CD4-positive, alpha-beta T cell (primary cell): ENCODE measurements at regions not wholly inside any gene's neighbourhood (a gene's known extent, or its start where the extent isn't known, plus 50 kb on each side); places are given as distances from the start of the nearest gene placed in this dataset.
"Not testable (repeated sequence)": the region's sequence is repeated elsewhere in the genome, so short reads cannot be mapped to it uniquely, and the experiment has no call there.

Source experiments
- ATAC-seq: fragments of 200-7000 bp; cut with Tn5 transposase; one replicate; pipeline ENCODE4 v1.10.0; 2022; ENCODE audit warnings: mild to moderate bottlenecking; ENCODE audit not compliant: poor library complexity
- CTCF ChIA-PET: fragments of 350-600 bp; sonication (Branson Sonifier 250); formaldehyde crosslinking; loops from one replicate; lab custom pipeline; 2021; ENCODE audit warnings: antibody characterized with exemption, inconsistent platforms; lab: Charles Lee
- POLR2A ChIA-PET: fragments of 350-600 bp; sonication (Branson Sonifier 250); formaldehyde crosslinking; loops from one replicate; lab custom pipeline; 2021; ENCODE audit warnings: antibody characterized with exemption, inconsistent platforms; lab: Charles Lee
- DNase-seq, 14 experiments: peaks; one replicate each; pipeline ENCODE4 v3.0.0-alpha.2; 2013 to 2020; ENCODE audit warnings: mixed read lengths in 2 of 14
- H3K27ac ChIP-seq, 2 donors: one replicate each; pipeline versions ENCODE4 v1.5.1 to v1.7.0; 2013; ENCODE audit warnings: low read length in 2 of 2, low read depth in 1 of 2, mild to moderate bottlenecking in 1 of 2
- H3K27me3 ChIP-seq, 2 experiments: 1 replicate in 1 of 2; 2 replicates in 1 of 2; pipeline versions ENCODE4 v1.6.1 to v1.7.0; 2013; ENCODE audit warnings: low read length in 2 of 2, control low read depth in 1 of 2, mild to moderate bottlenecking in 1 of 2, moderate library complexity in 1 of 2; ENCODE audit not compliant: insufficient read depth in 2 of 2, control insufficient read depth in 1 of 2
- H3K36me3 ChIP-seq: one replicate; pipeline ENCODE4 v1.6.1; 2013; ENCODE audit warnings: low read length, control low read depth; ENCODE audit not compliant: insufficient read depth
- H3K4me1 ChIP-seq: one replicate; pipeline ENCODE4 v1.6.1; 2013; ENCODE audit warnings: low read length, control low read depth; ENCODE audit not compliant: insufficient read depth
- H3K4me3 ChIP-seq: one replicate; pipeline ENCODE4 v1.5.1; 2013; ENCODE audit warnings: mild to moderate bottlenecking, low read length, moderate library complexity
- H3K9me3 ChIP-seq, 2 experiments: 1 replicate in 1 of 2; 2 replicates in 1 of 2; pipeline versions ENCODE4 v1.6.1 to v1.7.0; 2013; ENCODE audit warnings: low read length in 2 of 2, mild to moderate bottlenecking in 2 of 2, control low read depth in 1 of 2, moderate library complexity in 1 of 2; ENCODE audit not compliant: control insufficient read depth in 1 of 2, insufficient read depth in 1 of 2
- H3K27ac Mint-ChIP-seq: one replicate; pipeline ENCODE4 v1.8.0; 2020; ENCODE audit warnings: mixed read lengths
- H3K27me3 Mint-ChIP-seq: one replicate; pipeline ENCODE4 v1.8.0; 2021; ENCODE audit warnings: mixed read lengths
- H3K36me3 Mint-ChIP-seq: one replicate; pipeline ENCODE4 v1.8.0; 2021; ENCODE audit warnings: low read depth, mixed read lengths
- H3K4me1 Mint-ChIP-seq: one replicate; pipeline ENCODE4 v1.8.0; 2021; ENCODE audit warnings: low read depth, mixed read lengths
- H3K4me3 Mint-ChIP-seq: one replicate; pipeline ENCODE4 v1.8.0; 2020; ENCODE audit warnings: mild to moderate bottlenecking, mixed read lengths
- H3K9me3 Mint-ChIP-seq: one replicate; pipeline ENCODE4 v1.8.0; 2020; ENCODE audit warnings: mixed read lengths
- CTCF ChIP-seq: fragments of 200-600 bp; IDR thresholded peaks from one replicate; pipeline ENCODE4 v1.8.0; 2022; ENCODE audit warnings: antibody characterized with exemption, mild to moderate bottlenecking
- intact Hi-C, 2 experiments: fragments of 100-400 bp; cut with DNase I in 1 of 2; cut with micrococcal nuclease in 1 of 2; formaldehyde crosslinking; loops; one replicate each; pipeline versions ENCODE4 v1.15.1 to v1.9.0; 2023 to 2025; cut with DNase I, micrococcal nuclease

DNA sequence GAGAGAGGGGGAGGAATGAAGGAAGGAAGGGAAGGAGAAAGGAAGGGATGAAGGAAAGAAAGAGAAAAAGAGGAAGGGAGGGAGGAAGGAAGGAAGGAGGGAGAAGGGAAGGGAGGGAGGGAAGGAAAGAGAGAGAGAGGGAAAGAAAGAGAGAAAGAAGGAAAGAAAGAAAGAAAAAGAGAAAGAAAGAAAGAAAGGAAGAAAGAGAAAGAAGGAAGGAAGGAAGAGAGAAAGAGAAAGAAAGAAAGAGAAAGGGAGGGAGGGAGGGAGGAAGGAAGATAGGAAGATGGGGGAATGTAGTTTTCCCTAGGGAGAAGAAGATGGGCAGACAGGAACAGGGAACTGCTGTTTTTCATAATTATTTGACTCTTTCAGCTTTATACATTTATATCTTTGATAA is 115.1 kb upstream of the CXADR start:
- Histone ChIP-seq H3K4me3 (no peak overlapping the region), H3K27me3 (peaks cover 0 to 6% of the 10 kb centered on the region in 2 experiments), H3K4me1 (no peaks in the 10 kb centered on the region), H3K9me3 (no peaks in the 10 kb centered on the region), H3K27ac (no peak overlapping the region), H3K36me3 (no peaks in the 10 kb centered on the region)
- CTCF ChIA-PET = no interaction called here
- TF ChIP-seq CTCF = no peak
- H3K4me3 Mint-ChIP-seq = no peak overlapping the region
- no peaks in the 10 kb centered on the region for H3K9me3 Mint-ChIP-seq
- POLR2A ChIA-PET = no interaction called here
- H3K36me3 Mint-ChIP-seq = no peaks in the 10 kb centered on the region
- ATAC-seq (no peak), DNase-seq (no peak)
- no peak overlapping the region for H3K27ac Mint-ChIP-seq
- intact Hi-C loops = no loop called here
- H3K27me3 Mint-ChIP-seq = peaks cover 8% of the 10 kb centered on the region
- no peaks in the 10 kb centered on the region for H3K4me1 Mint-ChIP-seq

DNA sequence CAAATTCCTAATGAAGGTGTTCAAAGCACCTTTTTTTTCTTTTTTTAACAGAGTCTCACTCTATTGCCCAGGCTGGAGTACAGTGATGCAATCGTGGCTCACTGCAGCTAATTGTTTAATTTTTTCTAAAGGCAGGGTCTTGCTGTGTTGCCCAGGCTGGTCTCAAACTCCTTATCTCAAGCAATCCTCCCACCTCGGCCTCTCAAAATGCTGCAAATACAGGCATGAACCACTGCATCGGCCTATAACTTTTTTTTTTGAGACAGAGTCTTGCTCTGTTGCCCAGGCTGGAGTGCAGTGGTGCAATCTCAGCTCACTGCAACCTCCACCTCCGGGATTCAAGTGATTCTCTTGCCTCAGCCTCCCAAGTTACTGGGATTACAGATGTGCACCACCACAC is 113.9 kb upstream of the CXADR start:
- H3K36me3 ChIP-seq, H3K9me3 Mint-ChIP-seq, ATAC-seq, H3K27ac Mint-ChIP-seq, H3K4me3 ChIP-seq, POLR2A ChIA-PET, H3K27me3 ChIP-seq, H3K27ac ChIP-seq, H3K4me1 ChIP-seq, DNase-seq, H3K27me3 Mint-ChIP-seq, H3K36me3 Mint-ChIP-seq, H3K9me3 ChIP-seq, H3K4me3 Mint-ChIP-seq, CTCF ChIA-PET, intact Hi-C loops, H3K4me1 Mint-ChIP-seq: not testable (repeated sequence)

DNA sequence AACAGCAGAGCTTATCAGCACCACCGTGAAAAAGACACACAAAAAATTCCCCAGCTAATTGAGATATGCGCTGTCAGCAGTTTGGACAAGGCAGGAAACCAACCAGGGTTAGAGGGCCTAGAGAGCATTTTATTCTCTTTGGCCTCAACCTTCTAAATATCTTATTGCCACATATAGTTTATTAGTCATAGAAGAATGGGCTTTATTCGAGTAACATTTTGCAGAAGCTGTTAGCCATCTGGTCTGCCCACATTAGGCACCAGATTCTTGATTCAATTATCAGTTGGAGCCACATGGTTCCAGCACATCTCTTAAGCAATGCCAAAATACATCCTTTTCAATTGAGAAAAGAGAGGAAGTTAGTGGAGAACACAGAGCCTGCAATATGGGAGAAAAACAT is 109.9 kb upstream of the CXADR start:
- no peak overlapping the region for H3K27ac Mint-ChIP-seq
- no peak overlapping the region for H3K4me3 Mint-ChIP-seq
- no peaks in the 10 kb centered on the region for H3K4me1 ChIP-seq
- no peaks in the 10 kb centered on the region for H3K36me3 ChIP-seq
- H3K36me3 Mint-ChIP-seq = no peaks in the 10 kb centered on the region
- intact Hi-C loops = no loop called here
- H3K9me3 ChIP-seq = no peaks in the 10 kb centered on the region
- ChIA-PET CTCF (no interaction called here), POLR2A (no interaction called here)
- no peak for DNase-seq
- no peaks in the 10 kb centered on the region for H3K4me1 Mint-ChIP-seq
- no peak for ATAC-seq
- no peak overlapping the region for H3K27ac ChIP-seq
- no peaks in the 10 kb centered on the region for H3K27me3 ChIP-seq
- H3K9me3 Mint-ChIP-seq = no peaks in the 10 kb centered on the region
- TF ChIP-seq CTCF = no peak
- peaks cover 4% of the 10 kb centered on the region for H3K27me3 Mint-ChIP-seq
- no peak overlapping the region for H3K4me3 ChIP-seq

DNA sequence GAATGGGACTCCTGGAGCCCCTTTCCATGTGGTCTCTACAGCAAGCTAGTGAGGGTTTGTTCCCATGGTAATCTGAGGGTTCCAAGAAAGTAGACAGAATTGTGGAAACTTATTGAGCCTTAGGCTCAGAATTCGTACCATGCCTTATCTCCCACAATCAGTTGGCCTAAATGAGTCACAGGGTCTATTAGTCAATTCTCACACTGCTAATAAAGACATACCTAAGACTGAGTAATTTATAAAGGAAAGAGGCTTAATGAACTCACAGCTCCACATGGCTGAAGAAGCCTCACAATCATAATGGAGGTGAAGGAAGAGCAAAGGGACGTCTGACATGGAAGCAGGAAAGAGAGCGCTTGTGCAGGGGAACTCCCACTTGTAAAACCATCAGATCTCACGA is 106.6 kb upstream of the CXADR start:
- no peaks in the 10 kb centered on the region for H3K27me3 ChIP-seq
- intact Hi-C loops = no loop called here
- Mint-ChIP-seq H3K9me3 (no peaks in the 10 kb centered on the region), H3K4me3 (no peak overlapping the region), H3K27me3 (peaks cover 4% of the 10 kb centered on the region), H3K4me1 (no peaks in the 10 kb centered on the region), H3K27ac (no peak overlapping the region), H3K36me3 (no peaks in the 10 kb centered on the region)
- no peaks in the 10 kb centered on the region for H3K36me3 ChIP-seq
- no peaks in the 10 kb centered on the region for H3K4me1 ChIP-seq
- no peaks in the 10 kb centered on the region for H3K9me3 ChIP-seq
- CTCF ChIA-PET = no interaction called here
- no peak overlapping the region for H3K4me3 ChIP-seq
- POLR2A ChIA-PET = no interaction called here
- ATAC-seq = no peak
- TF ChIP-seq CTCF = no peak
- no peak overlapping the region for H3K27ac ChIP-seq
- no peak for DNase-seq
